Superior temporal gyrus (tissue), 1 donor: ENCODE measurements at regions not wholly inside any gene's neighbourhood (a gene's known extent, or its start where the extent isn't known, plus 50 kb on each side); places are given as distances from the start of the nearest gene placed in this dataset.
"Not testable (repeated sequence)": the region's sequence is repeated elsewhere in the genome, so short reads cannot be mapped to it uniquely, and the experiment has no call there.

Experiments
- DNase-seq: peaks from one replicate; pipeline ENCODE4 v3.0.0-alpha.2; 2016; ENCODE audit errors: extremely low spot score

- no peak for DNase-seq
Measured at GRCh38 chr10:61047788-61048560, 104.0 kb upstream of the RHOBTB1 start.

- DNase-seq = no peak
Measured at GRCh38 chr10:61047081-61047480, 103.1 kb upstream of the RHOBTB1 start.

GRCh38 chr10:61045480-61045879 lies 101.5 kb upstream of the RHOBTB1 start:
- DNase-seq = not testable (repeated sequence)

- DNase-seq = no peak
Measured at GRCh38 chr10:61042533-61042932, 98.5 kb upstream of the RHOBTB1 start.

GRCh38 chr10:61040399-61041016 lies 96.5 kb upstream of the RHOBTB1 start:
- no peak for DNase-seq

- no peak for DNase-seq
Measured at GRCh38 chr10:61039868-61040267, 95.9 kb upstream of the RHOBTB1 start.

- DNase-seq = not testable (repeated sequence)
Measured at GRCh38 chr10:61037261-61037830, 93.4 kb upstream of the RHOBTB1 start.

GRCh38 chr10:61036148-61036547 lies 92.2 kb upstream of the RHOBTB1 start:
- DNase-seq = not testable (repeated sequence)

GRCh38 chr10:61031341-61031740 lies 87.4 kb upstream of the RHOBTB1 start:
- DNase-seq = no peak

- no peak for DNase-seq
Measured at GRCh38 chr10:61029411-61029810, 85.4 kb upstream of the RHOBTB1 start.

- DNase-seq = no peak
Measured at GRCh38 chr10:61028861-61029361, 84.9 kb upstream of the RHOBTB1 start.

- peak; percentile 85 for DNase-seq
Measured at GRCh38 chr10:61024856-61025201, 80.8 kb upstream of the RHOBTB1 start.

- peak; percentile 37 for DNase-seq
Measured at GRCh38 chr10:61024151-61024855, 80.3 kb upstream of the RHOBTB1 start.

GRCh38 chr10:61023053-61023452 lies 79.1 kb upstream of the RHOBTB1 start:
- peak; percentile 40 for DNase-seq

- DNase-seq = peak; percentile 86
Measured at GRCh38 chr10:61021926-61022325, 77.9 kb upstream of the RHOBTB1 start.

- DNase-seq = peak; percentile 10
Measured at GRCh38 chr10:61020420-61021158, 76.6 kb upstream of the RHOBTB1 start.

GRCh38 chr10:61018146-61018545 lies 74.2 kb upstream of the RHOBTB1 start:
- DNase-seq = no peak

GRCh38 chr10:61016630-61017029 lies 72.6 kb upstream of the RHOBTB1 start:
- DNase-seq = no peak

- DNase-seq = no peak
Measured at GRCh38 chr10:61016007-61016406, 72.0 kb upstream of the RHOBTB1 start.

- DNase-seq = no peak
Measured at GRCh38 chr10:61010863-61011262, 66.9 kb upstream of the RHOBTB1 start.

GRCh38 chr10:61003069-61003468 lies 59.1 kb upstream of the RHOBTB1 start:
- not testable (repeated sequence) for DNase-seq

- no peak for DNase-seq
Measured at GRCh38 chr10:61001731-61002122, 57.7 kb upstream of the RHOBTB1 start.
